SK-N-SH treated with all-trans-retinoic acid at 6 μM for 48 hours (cell line): ENCODE measurements at regions not wholly inside any gene's neighbourhood (a gene's known extent, or its start where the extent isn't known, plus 50 kb on each side); places are given as distances from the start of the nearest gene placed in this dataset.

Experiments
- ATAC-seq: fragments of 200-7000 bp; cut with Tn5 transposase; 3 replicates; pipeline ENCODE4 v1.9.1; 2020; ENCODE audit warnings: mild to moderate bottlenecking, moderate library complexity
- ARNTL ChIP-seq: fragments of 450-650 bp; formaldehyde crosslinking; IDR thresholded peaks from 2 replicates; pipeline ENCODE4 v1.5.0; 2020; ENCODE audit warnings: low read depth, mild to moderate bottlenecking, moderate library complexity, borderline replicate concordance
- BACH2 ChIP-seq: fragments of 250-450 bp; sonication (Bioruptor Pico); IDR thresholded peaks from 2 replicates; pipeline ENCODE4 v1.9.0; 2021; ENCODE audit warnings: mild to moderate bottlenecking, borderline replicate concordance
- CSDC2 ChIP-seq: fragments of 250-450 bp; sonication (Bioruptor Pico); IDR thresholded peaks from 2 replicates; pipeline ENCODE4 v1.5.0; 2020; ENCODE audit warnings: mild to moderate bottlenecking, moderate library complexity
- CSRNP3 ChIP-seq: fragments of 250-450 bp; sonication (Bioruptor Pico); IDR thresholded peaks from 2 replicates; pipeline ENCODE4 v1.5.1; 2021; ENCODE audit warnings: mild to moderate bottlenecking, moderate library complexity
- ESRRG ChIP-seq: fragments of 250-450 bp; sonication (Bioruptor Pico); IDR thresholded peaks from 2 replicates; pipeline ENCODE4 v1.6.1; 2021; ENCODE audit warnings: mild to moderate bottlenecking
- GLIS3 ChIP-seq: fragments of 250-450 bp; sonication (Bioruptor Pico); IDR thresholded peaks from 2 replicates; pipeline ENCODE4 v1.5.0; 2020; ENCODE audit warnings: mild to moderate bottlenecking, moderate library complexity
- ISL1 ChIP-seq: fragments of 250-450 bp; sonication (Bioruptor Pico); IDR thresholded peaks from 2 replicates; pipeline ENCODE4 v2.1.2; 2022; ENCODE audit warnings: mild to moderate bottlenecking, moderate library complexity
- PATZ1 ChIP-seq: fragments of 250-450 bp; sonication (Bioruptor Pico); IDR thresholded peaks from 2 replicates; pipeline ENCODE4 v1.8.0; 2020; ENCODE audit warnings: mild to moderate bottlenecking, moderate library complexity, borderline replicate concordance
- PPARA ChIP-seq: fragments of 250-450 bp; sonication (Bioruptor Pico); IDR thresholded peaks from 2 replicates; pipeline ENCODE4 v1.5.0; 2020; ENCODE audit warnings: mild to moderate bottlenecking, borderline replicate concordance
- RARB ChIP-seq: fragments of 250-450 bp; sonication (Bioruptor Pico); IDR thresholded peaks from 2 replicates; pipeline ENCODE4 v1.8.0; 2021; ENCODE audit warnings: mild to moderate bottlenecking, moderate library complexity
- SNAI2 ChIP-seq: fragments of 250-450 bp; sonication (Bioruptor Pico); IDR thresholded peaks from 2 replicates; pipeline ENCODE4 v1.5.0; 2020; ENCODE audit warnings: mild to moderate bottlenecking, moderate library complexity
- TOX ChIP-seq: fragments of 250-450 bp; sonication (Bioruptor Pico); IDR thresholded peaks from 2 replicates; pipeline ENCODE4 v1.8.0; 2021; ENCODE audit warnings: mild to moderate bottlenecking, moderate library complexity, borderline replicate concordance
- ZC3H10 ChIP-seq: fragments of 250-450 bp; sonication (Bioruptor Pico); IDR thresholded peaks from 2 replicates; pipeline ENCODE4 v1.5.1; 2021; ENCODE audit warnings: mild to moderate bottlenecking, moderate library complexity
- ZFP3 ChIP-seq: fragments of 250-450 bp; sonication (Bioruptor Pico); IDR thresholded peaks from 2 replicates; pipeline ENCODE4 v1.5.0; 2020; ENCODE audit warnings: mild to moderate bottlenecking, moderate library complexity
- ZNF565 ChIP-seq: fragments of 450-650 bp; formaldehyde crosslinking; conservative IDR thresholded peaks from 2 replicates; pipeline ENCODE4 v1.5.0; 2020; ENCODE audit warnings: low read depth, mild to moderate bottlenecking, moderate library complexity
- ZNF70 ChIP-seq: fragments of 450-650 bp; formaldehyde crosslinking; IDR thresholded peaks from 2 replicates; pipeline ENCODE4 v1.5.0; 2020; ENCODE audit warnings: mild to moderate bottlenecking, moderate library complexity
- ZNF8 ChIP-seq: fragments of 450-650 bp; formaldehyde crosslinking; IDR thresholded peaks from 2 replicates; pipeline ENCODE4 v1.5.0; 2020; ENCODE audit warnings: mild to moderate bottlenecking, moderate library complexity
- TF ChIP-seq, protein P1 (sequence below): fragments of 250-450 bp; sonication (Bioruptor Pico); IDR thresholded peaks from 2 replicates; pipeline ENCODE4 v1.5.1; 2020; ENCODE audit warnings: low read depth, mild to moderate bottlenecking, moderate library complexity
- TF ChIP-seq, protein P2 (sequence below): fragments of 250-450 bp; sonication (Bioruptor Pico); IDR thresholded peaks from 2 replicates; pipeline ENCODE4 v1.8.0; 2021; ENCODE audit warnings: low read depth, mild to moderate bottlenecking, moderate library complexity, borderline replicate concordance

DNA sequence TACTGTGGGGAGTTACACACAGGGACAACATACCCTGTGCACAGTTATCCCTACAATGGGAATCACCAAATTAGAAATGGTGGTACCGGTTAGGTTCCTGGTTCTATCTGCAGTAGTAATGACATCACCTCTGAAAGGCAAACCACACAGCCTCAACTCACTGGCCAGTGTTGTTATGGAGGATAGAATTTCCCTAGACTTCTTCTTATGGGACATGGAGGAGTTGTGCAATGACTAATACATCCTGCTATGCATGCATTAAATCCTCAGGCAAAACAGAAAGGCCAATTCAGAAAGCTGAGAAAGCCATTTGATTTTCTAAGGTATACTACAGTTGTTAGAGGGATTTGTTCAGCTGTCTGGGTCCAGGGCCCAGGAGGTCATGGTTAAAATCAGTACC lies 439.3 kb downstream of the TMX3 start (continued):
- TF ChIP-seq ESRRG (CRISPR knock-in tag) (no peak), RARB (no peak), ZNF8 (CRISPR knock-in tag) (no peak), ZFP3 (no peak), CSRNP3 (CRISPR knock-in tag) (no peak), ARNTL (no peak)
- TF ChIP-seq, protein P1, sequence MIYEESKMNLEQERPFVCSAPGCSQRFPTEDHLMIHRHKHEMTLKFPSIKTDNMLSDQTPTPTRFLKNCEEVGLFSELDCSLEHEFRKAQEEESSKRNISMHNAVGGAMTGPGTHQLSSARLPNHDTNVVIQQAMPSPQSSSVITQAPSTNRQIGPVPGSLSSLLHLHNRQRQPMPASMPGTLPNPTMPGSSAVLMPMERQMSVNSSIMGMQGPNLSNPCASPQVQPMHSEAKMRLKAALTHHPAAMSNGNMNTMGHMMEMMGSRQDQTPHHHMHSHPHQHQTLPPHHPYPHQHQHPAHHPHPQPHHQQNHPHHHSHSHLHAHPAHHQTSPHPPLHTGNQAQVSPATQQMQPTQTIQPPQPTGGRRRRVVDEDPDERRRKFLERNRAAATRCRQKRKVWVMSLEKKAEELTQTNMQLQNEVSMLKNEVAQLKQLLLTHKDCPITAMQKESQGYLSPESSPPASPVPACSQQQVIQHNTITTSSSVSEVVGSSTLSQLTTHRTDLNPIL (CRISPR knock-in tag) = no peak
- TF ChIP-seq, protein P2, sequence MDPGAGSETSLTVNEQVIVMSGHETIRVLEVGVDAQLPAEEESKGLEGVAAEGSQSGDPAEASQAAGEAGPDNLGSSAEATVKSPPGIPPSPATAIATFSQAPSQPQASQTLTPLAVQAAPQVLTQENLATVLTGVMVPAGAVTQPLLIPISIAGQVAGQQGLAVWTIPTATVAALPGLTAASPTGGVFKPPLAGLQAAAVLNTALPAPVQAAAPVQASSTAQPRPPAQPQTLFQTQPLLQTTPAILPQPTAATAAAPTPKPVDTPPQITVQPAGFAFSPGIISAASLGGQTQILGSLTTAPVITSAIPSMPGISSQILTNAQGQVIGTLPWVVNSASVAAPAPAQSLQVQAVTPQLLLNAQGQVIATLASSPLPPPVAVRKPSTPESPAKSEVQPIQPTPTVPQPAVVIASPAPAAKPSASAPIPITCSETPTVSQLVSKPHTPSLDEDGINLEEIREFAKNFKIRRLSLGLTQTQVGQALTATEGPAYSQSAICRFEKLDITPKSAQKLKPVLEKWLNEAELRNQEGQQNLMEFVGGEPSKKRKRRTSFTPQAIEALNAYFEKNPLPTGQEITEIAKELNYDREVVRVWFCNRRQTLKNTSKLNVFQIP (CRISPR knock-in tag) = no peak

- ATAC-seq = no peak
- TF ChIP-seq CSRNP3 (CRISPR knock-in tag) = no peak
- no peak for TF ChIP-seq ARNTL
- no peak for TF ChIP-seq RARB
- no peak for TF ChIP-seq PATZ1
- TF ChIP-seq CSDC2 (CRISPR knock-in tag) = no peak
- TF ChIP-seq, protein P1 (CRISPR knock-in tag) = no peak
- TF ChIP-seq SNAI2 = no peak
- no peak for TF ChIP-seq ZNF8 (CRISPR knock-in tag)
- TF ChIP-seq ISL1 = no peak
- no peak for TF ChIP-seq ZNF565 (CRISPR knock-in tag)
- TF ChIP-seq BACH2 (CRISPR knock-in tag) = no peak
- TF ChIP-seq ESRRG (CRISPR knock-in tag) = no peak
Observed at GRCh38 chr18:68270017-68270416, 444.9 kb downstream of the TMX3 start.

- TF ChIP-seq ZNF8 (CRISPR knock-in tag) (no peak), ZC3H10 (no peak), ARNTL (no peak), ZFP3 (no peak), ISL1 (peak; percentile 66), GLIS3 (CRISPR knock-in tag) (no peak), RARB (no peak)
- TF ChIP-seq, protein P2 (CRISPR knock-in tag) = no peak
- ATAC-seq = no peak
Observed at GRCh38 chr18:68267583-68267982, 447.3 kb downstream of the TMX3 start.

GRCh38 chr18:68263481-68263880 lies 451.4 kb downstream of the TMX3 start:
- no peak for ATAC-seq
- no peak for TF ChIP-seq ARNTL
- TF ChIP-seq ZNF70 = no peak
- TF ChIP-seq CSDC2 (CRISPR knock-in tag) = no peak
- TF ChIP-seq PPARA = no peak
- TF ChIP-seq, protein P2 (CRISPR knock-in tag) = no peak
- no peak for TF ChIP-seq BACH2 (CRISPR knock-in tag)
- no peak for TF ChIP-seq TOX (CRISPR knock-in tag)
- TF ChIP-seq SNAI2 = no peak
